ENCODE measurements at regions not wholly inside any gene's neighbourhood (a gene's known extent, or its start where the extent isn't known, plus 50 kb on each side); places are given as distances from the start of the nearest gene placed in this dataset.

DNA sequence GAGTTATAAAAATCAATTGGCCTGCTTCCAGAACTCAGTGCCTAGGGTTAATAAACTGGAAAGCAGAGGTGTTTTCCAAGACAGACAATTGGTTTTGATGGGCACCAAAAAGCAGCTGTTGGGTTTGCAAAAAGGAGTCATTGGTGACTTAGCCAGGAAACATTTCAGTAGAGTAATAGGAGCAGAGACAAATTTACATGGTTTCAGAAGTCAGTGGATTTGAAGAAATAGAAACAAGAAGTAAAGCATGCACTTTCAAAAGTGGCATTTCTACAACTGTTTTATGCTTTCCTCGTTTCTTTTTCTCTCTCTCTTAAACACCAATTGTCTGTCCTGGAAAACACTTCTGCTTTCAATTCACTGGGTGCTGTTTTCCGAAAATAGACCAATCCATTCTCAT lies 87.8 kb downstream of the GLUL start:
- no peaks in the 10 kb centered on the region for H4K20me1 ChIP-seq (ENCODE audit: insufficient read depth)

DNA sequence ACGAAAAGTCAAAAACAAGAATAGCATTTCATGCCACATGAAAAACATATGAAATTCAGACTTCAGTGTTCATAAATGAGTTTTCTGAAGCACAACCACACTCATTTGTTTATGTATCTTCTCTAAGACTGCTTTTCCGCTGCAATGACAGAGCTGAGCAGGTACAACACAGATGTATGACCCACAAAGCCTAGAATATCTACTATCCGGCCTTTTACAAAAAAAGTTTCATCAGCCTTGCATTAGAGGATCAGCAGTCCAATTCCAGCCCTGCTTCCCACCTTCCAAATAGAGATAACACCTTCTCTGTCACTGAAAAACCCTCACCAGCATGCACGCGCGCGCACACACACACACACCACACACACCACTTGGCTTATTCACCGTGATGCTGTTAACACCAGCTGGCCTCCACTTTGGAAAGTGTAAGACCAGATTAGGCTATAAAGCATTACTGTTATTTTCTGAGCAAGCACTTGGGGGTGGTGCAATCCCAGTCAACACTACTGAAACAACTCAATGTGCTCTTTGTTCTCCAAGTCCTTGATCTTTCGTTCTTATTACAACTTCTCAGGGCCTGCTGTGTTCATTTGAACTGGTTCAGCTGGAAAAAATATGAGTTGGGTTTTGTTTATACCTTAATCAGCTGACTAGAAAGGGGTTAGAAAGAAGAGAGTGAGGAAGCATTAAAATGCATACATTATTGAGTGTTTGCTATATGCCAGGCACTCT lies 90.0 kb downstream of the GLUL start:
- no peaks in the 10 kb centered on the region for H3K36me3 ChIP-seq (ENCODE audit: control insufficient read depth in 1 of 2, insufficient read depth in 2 of 2, low read length in 2 of 2)
- no peak overlapping the region for H3K9ac ChIP-seq (ENCODE audit: low read length)
- H3K4me2 ChIP-seq (ENCODE audit: low read length) = no peak overlapping the region
- DNase-seq (ENCODE audit: low read depth, low spot score) (peak; percentile 42), ATAC-seq (peak; percentile 65)
- RAD21 ChIA-PET (ENCODE audit: low non-redundant PET in 1 of 2, low total read pairs in 2 of 2, uncharacterized antibody in 2 of 2, unreplicated experiment in 2 of 2) = interaction anchor here in 1 of 2 experiments (0.6 kb wide), 1 partner anchor 445 kb away, joined by 5 read pairs; no protein-coding TSS in a partner anchor
- POLR2A ChIA-PET = interaction anchor here (1.0 kb wide), 1 partner anchor 12 kb away, joined by 4 read pairs; no protein-coding TSS in a partner anchor
- no peaks in the 10 kb centered on the region for H3K27me3 ChIP-seq (ENCODE audit: insufficient read depth, low read length)
- no peak overlapping the region for H3K27ac ChIP-seq (ENCODE audit: low read depth, low read length)
- BruUV-seq (replicated peaks) = no TSS peak
- H3K79me2 ChIP-seq (ENCODE audit: insufficient read depth, low read length) = no peaks in the 10 kb centered on the region
- no peaks in the 10 kb centered on the region for H4K20me1 ChIP-seq (ENCODE audit: insufficient read depth)
- CTCF ChIA-PET = no interaction called here
- no peaks in the 10 kb centered on the region for H3K9me2 ChIP-seq (ENCODE audit: insufficient read depth)
- H3K4me1 ChIP-seq (ENCODE audit: control insufficient read depth in 1 of 2, insufficient read depth in 2 of 2, low read length in 2 of 2) = peaks cover 0 to 5% of the 10 kb centered on the region in 2 experiments; a peak in 1 of 4 replicates
- no peaks in the 10 kb centered on the region for H3K9me3 ChIP-seq (ENCODE audit: control insufficient read depth in 1 of 2, insufficient read depth in 1 of 2, low read depth in 1 of 2, low read length in 2 of 2)
- H2AFZ ChIP-seq (ENCODE audit: low read depth, low read length, poor library complexity, severe bottlenecking) = no peak overlapping the region
- intact Hi-C loops (cut with micrococcal nuclease) = no loop called here
- TF ChIP-seq RAD21 (IDR thresholded peaks at IDR 0.05; ENCODE audit: low read depth) = peak; percentile 53
- TF ChIP-seq, protein P1, sequence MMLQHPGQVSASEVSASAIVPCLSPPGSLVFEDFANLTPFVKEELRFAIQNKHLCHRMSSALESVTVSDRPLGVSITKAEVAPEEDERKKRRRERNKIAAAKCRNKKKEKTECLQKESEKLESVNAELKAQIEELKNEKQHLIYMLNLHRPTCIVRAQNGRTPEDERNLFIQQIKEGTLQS (IDR thresholded peaks at IDR 0.05) = no peak
- H3K4me3 ChIP-seq (replicated peaks in 1 of 2; ENCODE audit: low read depth in 1 of 2, low read length in 2 of 2) = no peak overlapping the region

More for the DNA sequence above, 87.8 kb downstream of the GLUL start:
- Histone ChIP-seq H3K4me1 (ENCODE audit: control insufficient read depth in 1 of 2, insufficient read depth in 2 of 2, low read length in 2 of 2) (peaks cover 0 to 5% of the 10 kb centered on the region in 2 experiments; a peak in 1 of 4 replicates), H3K9me3 (ENCODE audit: control insufficient read depth in 1 of 2, insufficient read depth in 1 of 2, low read depth in 1 of 2, low read length in 2 of 2) (no peaks in the 10 kb centered on the region), H3K27ac (ENCODE audit: low read depth, low read length) (no peak overlapping the region), H2AFZ (ENCODE audit: low read depth, low read length, poor library complexity, severe bottlenecking) (no peak overlapping the region), H3K36me3 (ENCODE audit: control insufficient read depth in 1 of 2, insufficient read depth in 2 of 2, low read length in 2 of 2) (no peaks in the 10 kb centered on the region), H3K9me2 (ENCODE audit: insufficient read depth) (no peaks in the 10 kb centered on the region), H3K4me2 (ENCODE audit: low read length) (no peak overlapping the region), H3K4me3 (replicated peaks in 1 of 2; ENCODE audit: low read depth in 1 of 2, low read length in 2 of 2) (no peak overlapping the region), H3K9ac (ENCODE audit: low read length) (no peak overlapping the region), H3K27me3 (ENCODE audit: insufficient read depth, low read length) (no peaks in the 10 kb centered on the region), H3K79me2 (ENCODE audit: insufficient read depth, low read length) (no peaks in the 10 kb centered on the region)
- BruUV-seq (replicated peaks) = no TSS peak
- TF ChIP-seq, protein P2, sequence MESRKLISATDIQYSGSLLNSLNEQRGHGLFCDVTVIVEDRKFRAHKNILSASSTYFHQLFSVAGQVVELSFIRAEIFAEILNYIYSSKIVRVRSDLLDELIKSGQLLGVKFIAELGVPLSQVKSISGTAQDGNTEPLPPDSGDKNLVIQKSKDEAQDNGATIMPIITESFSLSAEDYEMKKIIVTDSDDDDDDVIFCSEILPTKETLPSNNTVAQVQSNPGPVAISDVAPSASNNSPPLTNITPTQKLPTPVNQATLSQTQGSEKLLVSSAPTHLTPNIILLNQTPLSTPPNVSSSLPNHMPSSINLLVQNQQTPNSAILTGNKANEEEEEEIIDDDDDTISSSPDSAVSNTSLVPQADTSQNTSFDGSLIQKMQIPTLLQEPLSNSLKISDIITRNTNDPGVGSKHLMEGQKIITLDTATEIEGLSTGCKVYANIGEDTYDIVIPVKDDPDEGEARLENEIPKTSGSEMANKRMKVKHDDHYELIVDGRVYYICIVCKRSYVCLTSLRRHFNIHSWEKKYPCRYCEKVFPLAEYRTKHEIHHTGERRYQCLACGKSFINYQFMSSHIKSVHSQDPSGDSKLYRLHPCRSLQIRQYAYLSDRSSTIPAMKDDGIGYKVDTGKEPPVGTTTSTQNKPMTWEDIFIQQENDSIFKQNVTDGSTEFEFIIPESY (IDR thresholded peaks at IDR 0.05; ENCODE audit: extremely low read depth, insufficient replicate concordance, low read length) = no peak
- TF ChIP-seq FOSL1 (IDR thresholded peaks at IDR 0.05; ENCODE audit: low read depth) = no peak
- ChIA-PET CTCF (no interaction called here), RAD21 (ENCODE audit: low non-redundant PET in 1 of 2, low total read pairs in 2 of 2, uncharacterized antibody in 2 of 2, unreplicated experiment in 2 of 2) (no interaction called here), POLR2A (no interaction called here)
- no peak for DNase-seq (ENCODE audit: low read depth, low spot score)
- ATAC-seq = no peak
- intact Hi-C loops (cut with micrococcal nuclease) = no loop called here

Measured in HCT116 (cell line).